ENCODE measurements at regions not wholly inside any gene's neighbourhood (a gene's known extent, or its start where the extent isn't known, plus 50 kb on each side); places are given as distances from the start of the nearest gene placed in this dataset.
"Not testable (repeated sequence)": the region's sequence is repeated elsewhere in the genome, so short reads cannot be mapped to it uniquely, and the experiment has no call there.

DNA sequence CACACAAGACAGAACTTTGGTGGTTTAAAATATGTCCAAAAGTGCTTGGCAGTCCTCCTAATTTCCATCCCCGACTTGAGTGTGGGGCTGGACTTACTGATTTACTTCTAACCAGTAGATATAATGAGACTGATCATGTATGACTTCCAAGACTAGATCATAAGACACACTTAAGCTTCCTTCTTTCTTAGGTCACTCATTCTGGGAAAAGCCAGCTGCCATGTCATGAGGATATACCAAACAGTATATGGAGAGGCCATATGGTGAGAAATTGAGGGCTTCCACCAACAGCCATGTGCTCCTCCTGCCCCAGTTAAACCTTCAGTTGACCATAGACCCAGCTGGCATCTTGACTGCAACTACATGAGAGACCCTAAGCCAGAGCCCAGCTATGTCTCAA lies 282.8 kb upstream of the PROK2 start:
- DNase-seq (ENCODE audit: low read depth, low spot score) = no peak
- Histone ChIP-seq H3K4me3 (ENCODE audit: low read length) (no peak overlapping the region), H3K27me3 (ENCODE audit: control insufficient read depth, insufficient read depth, low read length) (no peaks in the 10 kb centered on the region), H3K9me3 (ENCODE audit: control insufficient read depth, insufficient read depth, low read length) (no peaks in the 10 kb centered on the region), H3K36me3 (ENCODE audit: control insufficient read depth, insufficient read depth, low read length) (no peaks in the 10 kb centered on the region), H3K4me1 (ENCODE audit: control insufficient read depth, insufficient read depth, low read length) (no peaks in the 10 kb centered on the region), H3K27ac (ENCODE audit: low read length) (no peak overlapping the region)
- WGBS (ENCODE audit: insufficient coverage, insufficient read length) = no CpG with 5 or more reads among the region's 1 CpG

DNA sequence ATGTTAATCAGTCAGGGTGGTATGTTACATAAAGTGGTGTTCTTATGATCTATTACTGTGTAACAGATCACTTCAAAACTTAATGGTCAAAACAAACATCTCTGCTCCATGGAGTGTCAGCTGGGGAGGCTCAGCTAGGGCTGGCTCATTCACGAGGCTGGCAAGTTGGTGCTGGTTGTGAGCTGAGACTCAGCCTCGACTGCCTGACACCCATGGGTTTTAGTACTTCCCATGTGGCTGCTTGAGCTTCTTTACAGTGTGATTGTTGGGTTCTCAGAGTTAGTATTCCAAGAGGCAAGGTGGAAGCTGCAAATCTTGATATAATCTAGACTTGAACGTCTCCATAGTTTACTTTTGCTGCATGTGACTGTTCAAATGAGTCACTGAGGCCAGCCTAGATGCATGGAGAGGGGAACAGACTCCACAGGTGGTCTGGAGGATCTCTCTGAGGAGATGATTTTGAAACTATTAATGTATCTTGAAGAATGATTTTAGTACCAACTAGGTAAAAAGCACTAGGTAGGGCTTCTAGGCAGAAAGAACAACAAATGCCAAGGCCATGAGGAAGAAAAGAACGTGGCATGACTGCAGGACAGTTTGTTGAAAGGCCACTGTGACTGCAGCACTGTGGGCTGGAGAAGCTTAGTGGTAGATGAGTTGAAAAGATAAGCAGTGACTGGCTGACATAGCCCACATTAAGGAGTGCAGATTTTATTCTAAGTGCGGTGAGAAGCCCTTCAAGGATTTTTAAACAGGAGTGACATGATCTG lies 281.1 kb upstream of the PROK2 start:
- DNase-seq (ENCODE audit: low read depth, low spot score) = no peak
- H3K36me3 ChIP-seq (ENCODE audit: control insufficient read depth, insufficient read depth, low read length) = no peaks in the 10 kb centered on the region
- WGBS (ENCODE audit: insufficient coverage, insufficient read length) = no CpG with 5 or more reads among the region's 5 CpGs
- no peak overlapping the region for H3K4me3 ChIP-seq (ENCODE audit: low read length)
- no peaks in the 10 kb centered on the region for H3K9me3 ChIP-seq (ENCODE audit: control insufficient read depth, insufficient read depth, low read length)
- H3K4me1 ChIP-seq (ENCODE audit: control insufficient read depth, insufficient read depth, low read length) = no peaks in the 10 kb centered on the region
- H3K27ac ChIP-seq (ENCODE audit: low read length) = no peak overlapping the region
- no peaks in the 10 kb centered on the region for H3K27me3 ChIP-seq (ENCODE audit: control insufficient read depth, insufficient read depth, low read length)

GRCh38 chr3:72065236-72065635 lies 280.3 kb upstream of the PROK2 start:
- no CpG with 5 or more reads among the region's 1 CpG for WGBS (ENCODE audit: insufficient coverage, insufficient read length)
- H3K4me1 ChIP-seq (ENCODE audit: control insufficient read depth, insufficient read depth, low read length) = no peaks in the 10 kb centered on the region
- DNase-seq (ENCODE audit: low read depth, low spot score) = no peak

GRCh38 chr3:72064727-72065126 lies 279.8 kb upstream of the PROK2 start:
- no CpG with 5 or more reads among the region's 2 CpGs for WGBS (ENCODE audit: insufficient coverage, insufficient read length)
- not testable (repeated sequence) for H3K4me3 ChIP-seq (ENCODE audit: low read length); H3K9me3 ChIP-seq (ENCODE audit: control insufficient read depth, insufficient read depth, low read length); DNase-seq (ENCODE audit: low read depth, low spot score); H3K36me3 ChIP-seq (ENCODE audit: control insufficient read depth, insufficient read depth, low read length); H3K27me3 ChIP-seq (ENCODE audit: control insufficient read depth, insufficient read depth, low read length); H3K27ac ChIP-seq (ENCODE audit: low read length); H3K4me1 ChIP-seq (ENCODE audit: control insufficient read depth, insufficient read depth, low read length)

More at GRCh38 chr3:72065236-72065635, 280.3 kb upstream of the PROK2 start:
- Histone ChIP-seq H3K27ac (ENCODE audit: low read length) (no peak overlapping the region), H3K36me3 (ENCODE audit: control insufficient read depth, insufficient read depth, low read length) (no peaks in the 10 kb centered on the region), H3K27me3 (ENCODE audit: control insufficient read depth, insufficient read depth, low read length) (no peaks in the 10 kb centered on the region), H3K9me3 (ENCODE audit: control insufficient read depth, insufficient read depth, low read length) (no peaks in the 10 kb centered on the region), H3K4me3 (ENCODE audit: low read length) (no peak overlapping the region)

GRCh38 chr3:72062017-72062416 lies 277.1 kb upstream of the PROK2 start:
- H3K4me3 ChIP-seq (ENCODE audit: low read length) = no peak overlapping the region
- no CpG with 5 or more reads among the region's 1 CpG for WGBS (ENCODE audit: insufficient coverage, insufficient read length)
- H3K4me1 ChIP-seq (ENCODE audit: control insufficient read depth, insufficient read depth, low read length) = no peaks in the 10 kb centered on the region
- DNase-seq (ENCODE audit: low read depth, low spot score) = no peak
- H3K27ac ChIP-seq (ENCODE audit: low read length) = no peak overlapping the region
- no peaks in the 10 kb centered on the region for H3K9me3 ChIP-seq (ENCODE audit: control insufficient read depth, insufficient read depth, low read length)
- no peaks in the 10 kb centered on the region for H3K27me3 ChIP-seq (ENCODE audit: control insufficient read depth, insufficient read depth, low read length)
- H3K36me3 ChIP-seq (ENCODE audit: control insufficient read depth, insufficient read depth, low read length) = no peaks in the 10 kb centered on the region

GRCh38 chr3:72060447-72061034 lies 275.6 kb upstream of the PROK2 start:
- WGBS (ENCODE audit: insufficient coverage, insufficient read length) = no CpG with 5 or more reads among the region's 5 CpGs
- no peaks in the 10 kb centered on the region for H3K4me1 ChIP-seq (ENCODE audit: control insufficient read depth, insufficient read depth, low read length)
- H3K27ac ChIP-seq (ENCODE audit: low read length) = no peak overlapping the region
- no peak overlapping the region for H3K4me3 ChIP-seq (ENCODE audit: low read length)
- DNase-seq (ENCODE audit: low read depth, low spot score) = no peak
- no peaks in the 10 kb centered on the region for H3K27me3 ChIP-seq (ENCODE audit: control insufficient read depth, insufficient read depth, low read length)
- H3K9me3 ChIP-seq (ENCODE audit: control insufficient read depth, insufficient read depth, low read length) = no peaks in the 10 kb centered on the region
- H3K36me3 ChIP-seq (ENCODE audit: control insufficient read depth, insufficient read depth, low read length) = no peaks in the 10 kb centered on the region

DNA sequence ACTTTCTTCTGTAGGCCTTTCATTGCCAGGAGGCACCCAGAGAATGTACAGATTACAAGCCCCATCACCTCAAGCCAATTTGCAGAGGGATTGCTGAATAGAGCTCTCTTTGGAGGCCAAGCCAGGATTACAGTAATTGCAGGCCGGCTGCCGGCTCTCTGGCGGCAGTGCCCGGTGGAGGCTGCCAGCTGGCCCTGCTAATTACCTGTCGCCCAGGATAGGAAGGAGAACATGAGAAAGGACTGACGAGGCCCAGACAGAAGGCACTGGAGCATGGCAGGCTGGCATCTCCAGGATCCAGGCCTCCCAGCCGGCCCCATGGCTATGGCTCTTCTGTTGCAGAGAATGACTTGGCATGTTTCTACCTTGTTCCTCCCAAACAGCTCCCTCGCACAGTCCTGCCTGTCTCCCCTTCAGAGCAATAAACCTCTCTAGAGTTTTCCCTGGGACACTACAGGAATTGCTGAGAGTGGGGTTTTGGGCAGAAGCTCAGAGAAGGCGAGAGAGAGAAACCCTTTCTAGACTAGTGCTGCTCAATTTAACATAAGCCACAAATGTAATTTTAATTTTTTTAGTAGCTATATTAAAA lies 273.6 kb upstream of the PROK2 start:
- no peaks in the 10 kb centered on the region for H3K9me3 ChIP-seq (ENCODE audit: control insufficient read depth, insufficient read depth, low read length)
- no peak overlapping the region for H3K4me3 ChIP-seq (ENCODE audit: low read length)
- no peaks in the 10 kb centered on the region for H3K4me1 ChIP-seq (ENCODE audit: control insufficient read depth, insufficient read depth, low read length)
- no peak for DNase-seq (ENCODE audit: low read depth, low spot score)
- H3K27ac ChIP-seq (ENCODE audit: low read length) = no peak overlapping the region
- no CpG with 5 or more reads among the region's 9 CpGs for WGBS (ENCODE audit: insufficient coverage, insufficient read length)
- H3K27me3 ChIP-seq (ENCODE audit: control insufficient read depth, insufficient read depth, low read length) = no peaks in the 10 kb centered on the region
- no peaks in the 10 kb centered on the region for H3K36me3 ChIP-seq (ENCODE audit: control insufficient read depth, insufficient read depth, low read length)

DNA sequence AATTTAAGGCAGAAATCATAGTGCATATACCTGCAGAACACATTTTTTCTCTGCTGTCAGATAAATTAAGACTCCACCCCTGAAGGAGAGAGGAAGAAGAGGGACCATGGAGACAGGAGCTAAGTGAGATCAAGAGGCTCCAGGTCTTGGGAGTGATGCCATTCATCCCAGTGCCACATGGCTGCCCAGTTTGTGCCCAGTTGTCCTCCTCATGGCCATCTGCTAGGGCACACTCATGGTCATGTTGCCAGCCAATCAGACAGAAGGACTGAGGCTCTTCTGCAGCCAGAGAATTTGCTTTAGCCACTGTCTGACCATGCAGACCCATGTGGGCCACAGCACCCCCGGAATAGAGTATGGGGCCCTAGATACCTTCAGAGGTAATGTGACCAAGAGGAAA lies 270.5 kb upstream of the PROK2 start:
- Histone ChIP-seq H3K36me3 (ENCODE audit: control insufficient read depth, insufficient read depth, low read length) (no peaks in the 10 kb centered on the region), H3K27me3 (ENCODE audit: control insufficient read depth, insufficient read depth, low read length) (no peaks in the 10 kb centered on the region), H3K27ac (ENCODE audit: low read length) (no peak overlapping the region), H3K9me3 (ENCODE audit: control insufficient read depth, insufficient read depth, low read length) (no peaks in the 10 kb centered on the region), H3K4me1 (ENCODE audit: control insufficient read depth, insufficient read depth, low read length) (no peaks in the 10 kb centered on the region), H3K4me3 (ENCODE audit: low read length) (no peak overlapping the region)
- no peak for DNase-seq (ENCODE audit: low read depth, low spot score)
- no CpG with 5 or more reads among the region's 1 CpG for WGBS (ENCODE audit: insufficient coverage, insufficient read length)

DNA sequence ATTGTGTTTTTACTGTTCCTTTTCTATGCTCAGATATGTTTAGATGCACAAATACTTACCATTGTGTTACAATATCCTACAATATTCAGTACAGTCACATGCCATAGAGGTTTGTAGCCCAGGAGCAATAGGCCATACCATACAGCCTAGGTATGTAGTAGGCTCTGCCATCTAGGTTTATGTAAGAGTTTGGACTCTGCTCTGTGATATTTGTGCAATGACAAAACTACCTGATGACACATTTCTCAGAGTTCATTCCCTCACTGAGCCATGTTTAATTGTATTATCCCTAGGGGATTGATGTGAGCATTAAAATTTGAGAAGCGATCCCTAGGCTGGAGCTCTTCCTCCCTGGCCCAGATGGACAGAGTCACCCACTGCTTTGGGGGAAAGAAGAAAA lies 270.0 kb upstream of the PROK2 start:
- no peak overlapping the region for H3K27ac ChIP-seq (ENCODE audit: low read length)
- H3K27me3 ChIP-seq (ENCODE audit: control insufficient read depth, insufficient read depth, low read length) = no peaks in the 10 kb centered on the region
- no CpG with 5 or more reads among the region's 1 CpG for WGBS (ENCODE audit: insufficient coverage, insufficient read length)
- no peaks in the 10 kb centered on the region for H3K36me3 ChIP-seq (ENCODE audit: control insufficient read depth, insufficient read depth, low read length)
- H3K4me3 ChIP-seq (ENCODE audit: low read length) = no peak overlapping the region
- H3K4me1 ChIP-seq (ENCODE audit: control insufficient read depth, insufficient read depth, low read length) = no peaks in the 10 kb centered on the region
- no peak for DNase-seq (ENCODE audit: low read depth, low spot score)
- H3K9me3 ChIP-seq (ENCODE audit: control insufficient read depth, insufficient read depth, low read length) = no peaks in the 10 kb centered on the region

GRCh38 chr3:72052841-72053409 lies 268.0 kb upstream of the PROK2 start:
- Histone ChIP-seq H3K9me3 (ENCODE audit: control insufficient read depth, insufficient read depth, low read length) (no peaks in the 10 kb centered on the region), H3K4me1 (ENCODE audit: control insufficient read depth, insufficient read depth, low read length) (no peaks in the 10 kb centered on the region), H3K27ac (ENCODE audit: low read length) (no peak overlapping the region), H3K27me3 (ENCODE audit: control insufficient read depth, insufficient read depth, low read length) (no peaks in the 10 kb centered on the region), H3K36me3 (ENCODE audit: control insufficient read depth, insufficient read depth, low read length) (no peaks in the 10 kb centered on the region), H3K4me3 (ENCODE audit: low read length) (no peak overlapping the region)
- no peak for DNase-seq (ENCODE audit: low read depth, low spot score)
- no CpG with 5 or more reads among the region's 8 CpGs for WGBS (ENCODE audit: insufficient coverage, insufficient read length)

Data from iPS DF 6.9 (cell line).